Stimulated activated CD8-positive, alpha-beta memory T cell treated with anti-CD3 and anti-CD28 coated beads, Interleukin-4, amount 100 ng/mL, for 4 hours (primary cell): ENCODE measurements at regions not wholly inside any gene's neighbourhood (a gene's known extent, or its start where the extent isn't known, plus 50 kb on each side); places are given as distances from the start of the nearest gene placed in this dataset.

Experiments used
- DNase-seq, 2 donors: peaks; one replicate each; pipeline ENCODE4 v3.0.0-alpha.2; 2020; ENCODE audit warnings: low read depth in 2 of 2, low spot score in 1 of 2

- DNase-seq = no peak
These were observed 68.8 kb upstream of the IYD start for GRCh38 chr6:150299873-150300485.

DNA sequence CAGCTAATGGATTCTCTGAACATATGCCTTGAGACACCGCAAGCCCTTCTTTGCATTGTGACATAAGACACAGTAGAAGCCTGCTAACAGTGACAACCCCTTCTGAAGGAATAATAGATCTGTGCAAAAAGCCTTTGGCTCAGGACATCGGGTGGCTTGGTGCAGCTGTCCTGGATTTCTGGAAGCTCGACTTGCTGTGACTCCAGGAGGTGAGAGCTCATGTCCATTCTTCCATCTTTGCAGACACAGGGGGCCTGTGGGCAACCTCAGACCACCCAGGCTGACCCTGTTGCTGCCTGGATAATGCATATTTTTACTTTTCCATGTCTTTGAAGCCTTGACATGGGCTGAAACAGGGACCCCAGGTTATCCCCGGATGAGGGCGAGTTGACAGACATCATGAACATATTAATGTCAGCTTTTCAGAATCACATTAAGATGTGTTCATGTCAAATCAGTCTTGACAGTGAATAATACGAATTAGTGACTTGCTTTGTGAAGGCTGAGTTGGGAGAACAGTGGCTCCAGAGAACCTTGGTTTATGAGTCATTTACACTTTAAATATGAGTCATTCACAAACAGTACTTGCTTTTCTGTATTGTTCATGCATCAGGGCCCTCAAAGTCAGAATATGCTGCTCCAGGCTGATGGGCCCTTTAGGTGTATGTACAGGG is 66.8 kb upstream of the IYD start:
- DNase-seq = no peak

DNA sequence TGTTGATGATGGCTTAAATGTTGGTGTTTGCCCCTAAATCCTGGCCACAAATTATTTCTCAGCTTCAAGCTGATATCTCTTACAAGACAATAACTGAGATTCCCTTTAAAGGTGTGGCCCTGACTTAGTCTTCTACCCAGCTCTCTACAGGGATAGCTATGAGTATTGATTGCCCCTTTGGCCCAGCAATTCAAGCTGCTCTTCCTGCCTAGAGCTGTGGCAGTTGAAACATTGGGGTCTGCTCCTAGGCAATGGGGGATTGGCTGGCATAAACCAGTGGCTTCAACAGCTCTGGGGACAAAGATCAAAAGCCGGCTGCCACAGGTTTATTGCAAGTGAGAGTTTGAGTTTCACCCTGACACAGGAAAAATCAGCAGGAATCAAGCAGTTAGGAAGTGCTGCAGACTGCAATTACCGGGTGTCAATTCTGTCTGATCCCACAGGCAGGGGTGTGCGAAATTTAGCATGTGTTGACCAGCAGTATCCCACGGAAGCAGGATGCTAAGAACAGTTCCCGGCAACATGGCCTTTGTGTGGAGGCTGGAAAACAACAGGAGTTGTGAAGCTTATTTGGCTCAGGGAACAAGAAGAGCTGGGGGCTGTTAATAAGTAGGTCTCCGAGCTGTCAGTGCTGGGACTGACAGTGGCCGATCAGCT is 66.2 kb upstream of the IYD start:
- no peak for DNase-seq

GRCh38 chr6:150303256-150303655 is 65.6 kb upstream of the IYD start:
- DNase-seq = no peak

GRCh38 chr6:150304429-150304828 is 64.4 kb upstream of the IYD start:
- no peak for DNase-seq

- no peak for DNase-seq
These were observed 62.5 kb upstream of the IYD start for GRCh38 chr6:150306290-150306689.

GRCh38 chr6:150307520-150307919 is 61.3 kb upstream of the IYD start:
- no peak for DNase-seq

DNA sequence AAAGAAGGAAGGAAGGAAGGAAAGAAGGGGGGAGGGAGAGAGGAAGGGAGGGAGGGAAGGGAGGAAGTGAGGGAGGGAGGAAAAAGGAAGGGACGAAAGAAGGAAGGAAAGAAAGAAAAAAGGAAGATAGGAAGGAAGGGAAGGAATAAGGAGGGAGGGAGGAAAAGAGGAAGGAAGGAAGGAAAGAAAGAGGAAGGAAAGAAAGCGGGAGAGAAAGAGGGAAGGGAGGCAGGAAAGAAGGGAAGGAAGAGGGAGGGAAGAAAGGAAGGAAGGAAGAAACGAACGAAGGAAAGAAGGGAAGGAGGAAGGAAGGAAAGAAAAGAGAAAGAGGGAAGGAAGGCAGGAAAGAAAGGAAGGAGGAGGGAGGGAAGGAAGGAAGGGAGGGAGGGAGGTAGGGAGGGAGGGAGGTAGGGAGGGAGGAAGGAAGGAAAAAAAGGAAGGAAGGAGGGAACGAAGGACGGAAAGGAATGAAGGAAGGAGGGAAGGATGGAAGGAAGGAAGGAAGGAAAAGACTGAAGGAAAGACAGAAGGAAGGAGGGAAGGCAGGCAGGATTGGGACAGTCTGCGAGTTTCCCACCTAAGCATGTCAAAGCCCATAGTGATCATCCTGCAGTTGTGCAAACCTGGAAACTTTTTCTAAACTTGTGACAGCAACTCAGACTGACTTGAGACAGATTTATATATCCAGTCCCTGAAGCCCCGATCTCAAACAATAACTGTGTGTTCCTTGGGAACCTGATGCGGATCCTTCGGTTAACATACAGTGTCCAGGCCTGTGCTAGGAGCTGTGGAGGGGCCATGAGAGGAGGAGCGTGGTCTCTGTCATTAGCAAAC is 59.8 kb upstream of the IYD start:
- no peak for DNase-seq

DNA sequence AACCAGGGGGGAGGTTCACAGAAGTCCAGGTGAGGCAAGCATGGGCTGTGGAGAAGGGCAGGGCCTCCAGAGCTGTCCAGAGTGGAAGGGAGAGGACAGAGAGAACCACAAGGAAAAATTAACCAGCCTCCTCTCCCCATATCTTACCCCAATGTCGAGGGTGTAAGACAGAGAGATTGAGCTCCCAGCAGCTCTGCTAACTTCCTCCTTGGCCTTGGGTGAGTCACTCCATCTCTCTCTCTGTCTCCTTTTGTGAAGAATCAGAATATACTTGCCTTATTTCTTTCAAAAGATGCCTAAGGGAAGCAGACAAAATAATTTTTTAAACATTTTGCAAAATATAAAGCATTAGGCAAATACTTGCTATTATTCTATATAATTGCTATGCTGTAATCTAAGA is 58.3 kb upstream of the IYD start:
- DNase-seq = no peak

DNA sequence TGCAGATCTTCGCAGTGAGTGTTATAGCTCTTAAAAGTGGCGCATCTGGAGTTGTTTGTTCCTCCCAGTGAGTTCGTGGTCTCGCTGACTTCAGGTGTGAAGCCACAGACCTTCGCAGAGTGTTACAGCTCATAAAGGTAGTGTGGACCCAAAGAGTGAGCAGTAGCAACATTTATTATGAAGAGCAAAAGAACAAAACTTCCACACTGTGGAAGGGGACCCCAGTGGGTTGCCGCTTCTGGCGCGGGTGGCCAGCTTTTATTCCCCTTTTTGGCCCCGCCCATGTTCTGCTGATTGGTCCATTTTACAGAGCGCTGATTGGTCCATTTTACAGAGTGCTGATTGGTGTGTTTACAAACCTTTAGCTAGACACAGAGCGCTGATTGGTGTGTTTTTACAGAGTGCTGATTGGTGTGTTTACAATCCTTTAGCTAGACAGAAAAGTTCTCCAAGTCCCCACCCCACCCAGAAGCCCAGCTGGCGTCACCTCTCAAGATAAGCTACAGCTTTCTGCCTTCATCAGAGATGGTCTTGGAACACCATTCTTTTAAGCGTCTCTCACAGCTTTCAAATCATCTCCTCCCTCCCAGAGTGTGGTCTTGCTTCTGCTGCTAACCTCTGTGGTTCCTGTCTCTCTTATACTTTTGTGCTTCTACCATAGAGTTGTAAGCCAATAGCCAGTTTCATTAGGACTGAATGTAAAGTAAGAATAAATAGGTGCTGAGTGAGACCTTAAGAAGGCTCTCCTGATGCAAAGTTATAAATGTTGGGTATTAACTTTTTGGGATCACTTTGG is 57.5 kb upstream of the IYD start:
- DNase-seq = peak in 1 of 2 donors; percentile 22

- no peak for DNase-seq
These were observed 56.4 kb upstream of the IYD start for GRCh38 chr6:150312395-150312794.

- DNase-seq = no peak
These were observed 55.8 kb upstream of the IYD start for GRCh38 chr6:150312844-150313584.

DNA sequence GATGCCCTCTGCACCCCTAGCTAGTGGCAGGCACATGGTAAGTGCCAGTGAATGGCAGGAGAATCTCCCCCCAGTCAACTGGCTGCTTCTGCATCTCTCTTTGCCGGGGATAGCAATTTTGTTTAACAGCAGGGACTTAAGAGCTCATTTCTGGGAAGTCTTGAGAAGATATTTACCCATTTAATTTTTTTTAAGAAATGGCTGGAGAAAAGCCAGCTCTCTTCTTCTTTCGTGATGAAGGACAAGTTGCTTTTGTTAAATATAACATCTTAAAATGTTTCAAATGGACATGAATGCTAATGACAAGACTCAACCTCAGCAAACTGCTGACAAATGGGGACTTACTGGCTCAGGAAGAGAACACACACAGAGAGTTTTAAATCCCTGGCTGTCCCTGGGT is 55.0 kb upstream of the IYD start:
- DNase-seq = no peak

- DNase-seq = no peak
These were observed 54.3 kb upstream of the IYD start for GRCh38 chr6:150314230-150315188.

GRCh38 chr6:150315626-150316025 is 53.2 kb upstream of the IYD start:
- DNase-seq = no peak

- DNase-seq = no peak
These were observed 51.9 kb upstream of the IYD start for GRCh38 chr6:150316936-150317335.
